CD4-positive, alpha-beta T cell treated with Interleukin-15 for 1 hour (primary cell): ENCODE measurements at regions not wholly inside any gene's neighbourhood (a gene's known extent, or its start where the extent isn't known, plus 50 kb on each side); places are given as distances from the start of the nearest gene placed in this dataset.
"Not testable (repeated sequence)": the region's sequence is repeated elsewhere in the genome, so short reads cannot be mapped to it uniquely, and the experiment has no call there.

Source experiments
- DNase-seq: peaks from one replicate; pipeline ENCODE4 v3.0.0-alpha.2; 2020

DNA sequence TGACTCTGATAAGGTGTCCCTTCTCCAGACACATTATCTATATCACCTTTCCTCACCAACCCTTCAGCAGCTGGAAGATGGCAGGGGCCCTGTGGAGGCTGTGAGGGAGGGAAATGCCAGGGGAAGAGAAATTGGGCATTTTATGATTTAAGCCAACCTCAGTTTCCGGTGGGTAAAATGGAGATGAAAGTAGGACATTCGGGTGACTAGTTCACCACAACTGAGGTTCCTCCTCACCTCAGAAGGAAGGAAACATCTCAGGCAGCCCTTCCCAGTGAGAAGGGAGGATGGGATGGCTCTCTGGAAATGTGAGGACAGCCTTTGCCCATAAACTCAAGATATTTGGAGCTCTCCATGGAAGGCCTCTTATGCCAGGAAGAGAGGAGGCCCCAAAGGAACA, 251.5 kb downstream of the MID1IP1 start:
- no peak for DNase-seq

DNA sequence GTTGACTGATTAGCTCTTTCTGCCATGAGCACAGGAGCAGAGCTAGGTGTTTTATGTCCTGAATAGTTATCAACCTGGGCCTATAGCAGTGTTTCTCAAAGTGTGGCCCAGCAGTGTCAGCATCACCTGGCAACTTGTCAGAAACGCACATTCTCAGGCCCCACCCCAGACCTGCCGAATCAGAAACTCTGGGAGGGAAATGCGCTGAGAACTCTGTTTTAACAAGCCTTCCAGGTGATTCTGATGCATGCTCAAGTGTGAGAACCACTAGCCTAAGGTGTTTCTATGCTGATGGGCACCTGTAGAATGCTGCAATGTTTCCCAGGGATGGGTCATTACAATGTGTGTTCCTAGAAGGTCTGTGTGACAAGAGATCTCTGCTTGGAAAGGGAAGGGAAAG, 257.5 kb downstream of the MID1IP1 start:
- DNase-seq: no peak

DNA sequence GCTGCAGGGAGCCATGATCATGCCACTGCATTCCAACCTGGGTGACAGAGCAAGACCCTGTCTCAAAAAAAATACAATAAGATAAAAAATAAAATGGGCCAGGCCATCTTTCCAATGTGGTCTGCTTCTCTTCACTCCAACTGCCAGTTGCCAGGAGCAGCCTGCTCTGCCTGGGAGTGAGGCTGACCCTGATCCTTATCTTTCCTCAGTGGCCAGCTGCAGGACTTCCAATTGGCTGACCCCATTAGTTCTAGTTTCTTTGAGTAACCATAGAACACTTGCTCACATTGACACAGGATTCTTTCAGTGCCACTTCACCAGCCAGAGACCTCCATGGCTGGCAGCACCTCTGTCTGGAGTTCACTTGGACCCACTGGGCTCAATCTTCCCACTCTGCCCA, 258.6 kb downstream of the MID1IP1 start:
- no peak for DNase-seq

DNA sequence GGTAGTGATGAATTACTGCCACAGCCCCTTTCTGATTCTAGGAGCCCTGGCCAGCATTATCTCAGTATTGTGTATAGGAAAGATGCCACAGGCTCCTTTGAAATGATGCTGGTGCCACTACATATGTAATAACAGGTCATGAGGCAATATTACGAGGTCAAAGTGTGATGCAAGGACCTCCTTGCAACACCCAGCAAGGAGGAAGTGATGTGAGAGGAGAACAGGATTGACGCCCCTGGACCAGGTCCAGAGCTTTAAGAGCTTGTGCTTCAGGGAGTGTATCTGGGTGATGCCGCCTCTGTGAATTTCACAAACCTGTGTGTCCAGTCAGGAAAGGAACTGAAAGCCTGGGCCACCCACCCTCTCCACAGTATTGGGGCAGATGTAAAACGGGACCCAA, 261.8 kb downstream of the MID1IP1 start:
- peak; percentile 63 for DNase-seq

DNA sequence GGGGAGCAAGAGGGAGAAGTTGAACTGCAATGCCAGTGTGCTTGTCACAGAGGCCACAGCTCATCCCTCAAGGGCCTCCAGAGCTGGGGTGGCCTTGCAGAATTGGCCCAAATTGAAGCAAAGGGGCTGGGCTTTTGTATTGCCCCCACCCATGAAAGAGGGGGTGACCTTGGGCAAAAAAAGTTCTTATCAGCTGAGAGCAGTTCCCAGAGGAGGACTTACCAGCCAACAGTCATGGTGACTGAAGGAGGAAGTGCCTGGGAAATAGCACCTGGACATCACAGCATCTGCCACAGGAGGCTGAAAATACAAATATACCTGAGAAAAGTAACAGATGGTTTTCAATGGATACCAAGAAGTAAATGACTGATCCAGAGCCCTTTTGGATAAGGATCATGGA, 262.4 kb downstream of the MID1IP1 start:
- DNase-seq: no peak

DNA sequence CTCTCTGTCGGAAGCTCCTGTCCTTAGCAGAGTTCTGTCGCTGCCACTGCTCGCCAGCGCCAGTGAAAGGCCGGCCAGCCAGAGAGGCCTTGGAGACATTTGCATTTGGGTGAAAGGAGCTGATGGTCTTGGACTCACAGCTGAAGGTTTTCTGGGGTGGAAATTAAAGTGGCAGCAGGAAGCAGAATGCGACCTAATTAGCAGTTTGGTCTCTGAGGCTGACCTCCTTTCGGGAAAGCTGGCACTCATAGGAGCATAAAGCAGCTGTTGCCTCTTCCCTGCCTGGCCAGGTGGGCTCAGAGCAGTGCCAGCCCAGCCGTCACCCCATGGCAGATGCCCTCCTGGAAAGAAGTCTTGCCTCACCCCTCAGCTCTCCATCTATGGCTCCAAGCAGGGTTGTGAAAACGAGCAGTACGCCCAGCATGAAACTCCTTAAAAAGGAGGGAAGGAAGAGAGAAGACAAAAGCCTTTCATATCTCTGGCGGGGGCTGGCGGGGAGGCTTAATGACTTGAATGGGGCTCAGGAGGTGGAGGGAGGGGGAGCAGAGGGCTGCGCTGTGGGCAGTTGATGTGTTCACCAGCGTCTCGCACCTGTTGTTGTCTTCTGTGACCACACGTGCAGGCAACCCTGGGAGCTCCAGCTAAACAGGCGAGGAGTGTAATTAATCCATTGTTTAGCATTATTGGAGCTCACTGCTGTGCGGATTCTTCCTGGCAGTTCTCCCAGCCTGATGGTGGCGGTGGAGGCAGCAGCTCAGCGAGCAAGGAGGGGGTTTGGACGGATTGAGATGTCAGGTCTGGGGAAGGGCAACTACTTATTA, 264.0 kb downstream of the MID1IP1 start:
- DNase-seq: no peak

DNA sequence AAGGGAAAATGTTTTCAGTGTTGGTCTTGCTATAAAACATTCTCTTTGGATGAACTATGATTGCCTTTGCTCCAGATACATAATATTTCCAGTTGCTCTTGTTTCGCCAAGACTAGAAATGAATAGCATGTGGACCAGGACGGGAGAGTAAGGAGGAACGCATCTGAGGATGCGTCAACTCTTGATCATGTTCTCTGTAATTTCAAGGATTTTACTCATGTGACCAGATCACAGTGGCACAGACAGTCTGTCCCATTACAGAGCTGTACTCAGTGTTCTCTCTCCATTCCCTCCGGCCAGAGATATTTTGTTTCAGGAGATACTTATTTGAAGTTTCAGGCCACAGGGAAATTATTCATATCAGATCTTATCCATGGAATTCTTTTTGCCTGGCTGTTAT, 266.6 kb downstream of the MID1IP1 start:
- DNase-seq: no peak

DNA sequence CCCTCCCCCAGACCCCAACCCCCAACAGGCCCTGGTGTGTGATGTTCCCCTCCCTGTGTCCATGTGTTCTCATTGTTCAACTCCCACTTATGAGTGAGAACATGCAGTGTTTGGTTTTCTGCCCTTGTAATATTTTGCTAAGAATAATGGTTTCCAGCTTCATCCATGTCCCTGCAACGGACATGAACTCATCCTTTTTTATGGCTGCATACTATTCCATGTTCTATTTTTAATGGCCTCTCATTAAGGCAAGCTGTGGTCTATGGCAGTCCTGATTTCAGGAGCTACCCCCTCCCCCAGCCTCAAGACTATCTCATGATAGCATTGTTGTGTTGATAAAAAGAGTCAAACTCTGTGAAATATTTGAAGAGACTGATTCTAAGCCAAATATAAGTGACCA, 267.4 kb downstream of the MID1IP1 start:
- DNase-seq: not testable (repeated sequence)

DNA sequence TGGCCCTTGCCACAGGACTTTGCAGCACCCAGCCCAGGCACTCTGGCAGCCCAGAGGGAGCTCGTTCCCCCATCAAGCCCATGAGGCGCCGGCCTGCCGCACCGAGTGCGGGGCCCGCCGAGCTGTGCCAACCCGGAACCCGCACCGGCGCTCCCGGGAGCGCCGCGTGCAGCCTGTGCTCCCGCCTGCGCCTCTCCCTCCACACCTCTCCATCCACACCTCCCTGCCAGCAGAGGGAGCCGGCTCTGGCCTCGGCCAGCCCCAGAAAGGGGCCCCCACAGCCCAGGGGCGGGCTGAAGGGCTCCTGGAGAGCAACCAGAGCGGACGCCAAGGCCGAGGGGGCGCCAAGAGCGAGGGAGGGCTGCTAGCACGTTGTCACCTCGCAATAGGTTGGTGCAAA, 268.8 kb downstream of the MID1IP1 start:
- no peak for DNase-seq

DNA sequence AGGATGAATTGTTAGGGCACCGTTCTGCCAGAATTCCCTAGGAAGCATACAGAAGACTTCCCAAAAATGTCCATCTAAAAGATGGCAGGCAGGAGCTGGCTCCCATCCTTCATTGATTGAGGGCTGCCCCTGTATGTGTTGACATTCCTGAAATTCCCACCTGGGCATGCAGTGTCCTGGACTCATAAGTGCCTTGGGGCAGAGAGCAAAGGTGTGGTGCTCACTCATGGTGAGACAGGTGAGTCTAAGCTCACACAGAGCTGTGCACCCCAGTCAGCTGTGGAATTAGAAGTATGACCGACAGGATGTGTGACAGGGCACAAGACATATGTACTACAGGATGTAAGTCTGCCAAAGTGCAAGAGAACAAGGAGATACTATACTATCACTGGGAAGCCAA, 271.9 kb downstream of the MID1IP1 start:
- DNase-seq: no peak

DNA sequence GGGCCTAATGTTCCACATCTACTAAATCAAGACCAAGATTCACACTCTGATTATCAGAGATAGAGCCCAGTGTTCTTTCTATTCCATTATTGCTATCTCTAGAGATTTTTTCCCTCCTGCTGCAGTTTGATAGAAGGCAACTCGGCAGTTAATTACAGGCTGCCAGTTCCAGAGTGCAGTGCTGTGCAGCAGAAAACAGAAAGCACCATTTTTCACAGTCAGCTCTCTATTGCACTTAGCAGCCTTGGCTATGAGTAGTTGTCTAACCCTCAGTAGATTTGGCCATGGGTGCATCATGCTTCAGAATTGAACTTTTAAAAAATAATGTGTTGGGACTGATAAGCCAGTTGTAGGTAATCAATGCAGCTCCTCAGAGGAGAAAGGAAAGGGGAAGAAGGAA, 295.3 kb downstream of the MID1IP1 start:
- DNase-seq: no peak

DNA sequence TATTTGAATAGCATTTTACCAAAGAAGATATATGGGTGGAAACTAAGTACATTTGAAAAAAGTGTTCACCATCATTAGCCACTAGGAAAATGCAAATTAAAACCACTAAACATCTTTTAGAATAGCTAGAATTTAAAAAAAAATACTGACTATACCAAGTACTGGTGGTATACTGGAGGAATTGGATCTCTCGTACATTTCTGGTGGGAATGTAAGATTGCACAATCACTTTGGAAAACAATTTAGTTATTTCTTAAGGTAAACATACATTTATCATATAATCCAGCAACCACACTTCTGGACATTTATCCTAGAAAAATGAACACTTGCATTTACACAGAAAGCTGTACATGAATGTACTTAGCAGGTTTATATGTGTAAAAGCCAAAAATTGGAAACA, 303.5 kb downstream of the MID1IP1 start:
- no peak for DNase-seq

DNA sequence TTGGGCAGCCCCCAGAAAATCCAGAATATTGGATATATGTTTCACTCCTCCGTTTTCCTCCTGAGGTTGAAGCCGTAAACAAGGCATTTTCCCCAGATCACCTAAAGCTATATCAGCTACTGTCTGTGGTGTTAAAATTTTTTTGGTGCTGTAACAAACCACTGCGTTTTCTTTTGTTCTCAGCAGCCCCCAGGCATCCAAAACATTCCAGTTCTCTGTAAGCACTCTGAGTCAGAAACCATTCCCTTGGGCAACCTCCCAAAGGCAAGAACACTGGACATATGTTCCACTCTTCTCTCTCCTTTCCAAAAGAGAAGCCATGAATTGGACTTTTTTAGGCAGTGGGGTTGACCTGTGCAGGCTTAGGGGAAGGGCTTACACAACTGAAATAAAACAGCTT, 310.9 kb downstream of the MID1IP1 start:
- no peak for DNase-seq

DNA sequence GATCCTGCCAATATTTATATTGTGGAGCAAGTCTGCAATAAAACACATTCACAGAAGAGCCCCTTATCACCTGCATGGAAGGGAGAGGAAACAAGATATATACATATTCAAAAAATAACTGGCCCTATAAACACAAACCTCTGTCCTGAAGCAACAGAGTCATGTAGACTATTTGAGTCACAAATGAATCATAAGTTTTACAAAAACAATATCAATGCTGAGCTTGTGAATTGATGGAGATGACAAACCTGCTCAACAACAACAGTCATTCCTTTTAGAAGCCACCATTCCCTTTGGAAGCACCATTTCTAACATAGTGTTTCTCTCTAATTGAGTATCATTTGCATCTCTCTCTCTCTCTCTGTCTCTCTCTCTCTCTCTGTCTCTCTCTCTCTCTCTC, 313.9 kb downstream of the MID1IP1 start:
- DNase-seq: no peak

DNA sequence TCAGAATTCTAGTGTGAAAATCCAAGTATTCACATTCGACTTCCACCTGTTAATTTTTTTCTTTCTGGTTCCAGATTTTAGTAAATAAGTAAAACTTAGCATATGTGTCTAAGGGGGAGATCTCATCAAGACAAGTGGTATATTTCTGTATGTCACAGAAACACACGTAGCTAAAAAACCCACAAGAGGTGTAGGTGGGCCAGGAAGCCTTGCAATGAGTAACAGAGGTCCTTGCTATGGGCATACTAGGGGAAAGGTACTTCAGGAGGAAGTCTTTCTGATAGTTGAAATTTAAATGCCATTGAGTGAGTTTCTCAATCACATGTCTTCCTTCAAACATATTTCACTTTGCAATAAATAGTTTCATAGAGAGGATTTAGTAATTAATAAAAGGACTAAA, 315.8 kb downstream of the MID1IP1 start:
- no peak for DNase-seq

DNA sequence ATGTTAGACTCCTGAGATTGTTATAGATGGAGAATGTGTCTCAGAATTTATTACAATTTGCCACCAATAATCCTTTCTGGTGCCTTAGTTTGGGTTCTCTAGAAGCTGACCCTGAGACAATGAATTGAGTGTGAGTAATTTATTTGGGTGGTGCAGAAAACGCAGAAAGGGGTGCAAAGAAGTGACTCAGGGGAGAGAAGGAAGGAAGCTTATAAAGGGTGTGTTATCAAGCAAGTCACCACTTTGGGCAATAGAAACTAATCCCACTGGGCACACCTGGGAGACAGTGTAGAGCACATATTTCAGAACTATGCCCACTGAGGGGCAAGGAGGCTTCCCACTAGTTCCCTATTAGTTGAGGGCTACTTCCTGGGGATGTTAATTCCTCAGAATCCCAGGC, 320.6 kb downstream of the MID1IP1 start:
- no peak for DNase-seq

DNA sequence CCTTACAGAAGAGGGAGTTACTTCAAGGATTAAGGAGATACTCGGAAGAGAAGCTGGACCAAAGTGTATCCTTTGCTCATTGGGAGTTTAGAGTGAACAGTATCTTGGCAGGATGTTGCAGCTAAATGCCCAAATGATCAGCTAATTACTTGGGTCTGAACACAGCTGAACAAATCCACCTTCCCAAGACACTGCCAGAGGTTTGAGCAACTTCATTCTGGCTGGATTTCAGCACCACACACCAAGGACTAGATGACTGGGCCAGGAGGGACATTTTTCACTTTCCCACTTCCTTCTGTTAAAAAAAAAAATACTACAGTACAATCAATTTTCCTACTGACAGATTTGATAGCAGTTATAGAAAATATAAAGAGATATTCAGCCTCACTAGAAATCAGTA, 324.6 kb downstream of the MID1IP1 start:
- no peak for DNase-seq

DNA sequence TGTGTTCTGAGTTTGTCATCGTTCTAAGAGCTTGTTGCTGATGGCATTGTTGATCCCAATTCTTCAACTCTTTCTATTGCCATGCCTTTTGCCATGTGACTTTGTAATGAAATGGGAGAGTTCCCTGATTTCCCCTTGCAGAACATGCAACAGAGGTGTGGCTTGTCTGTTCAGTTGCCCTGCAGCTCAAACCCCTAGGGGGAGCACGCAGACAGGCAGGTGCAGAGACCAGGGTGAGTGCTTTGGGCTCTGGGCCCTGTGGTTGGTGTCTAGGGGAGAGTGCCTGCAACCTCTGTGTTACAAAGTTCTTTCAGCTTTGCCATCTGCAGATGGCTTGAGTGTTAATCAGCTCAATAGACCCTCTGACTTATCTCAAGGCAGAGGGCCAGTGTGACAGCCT, 332.7 kb downstream of the MID1IP1 start:
- DNase-seq: peak; percentile 32

DNA sequence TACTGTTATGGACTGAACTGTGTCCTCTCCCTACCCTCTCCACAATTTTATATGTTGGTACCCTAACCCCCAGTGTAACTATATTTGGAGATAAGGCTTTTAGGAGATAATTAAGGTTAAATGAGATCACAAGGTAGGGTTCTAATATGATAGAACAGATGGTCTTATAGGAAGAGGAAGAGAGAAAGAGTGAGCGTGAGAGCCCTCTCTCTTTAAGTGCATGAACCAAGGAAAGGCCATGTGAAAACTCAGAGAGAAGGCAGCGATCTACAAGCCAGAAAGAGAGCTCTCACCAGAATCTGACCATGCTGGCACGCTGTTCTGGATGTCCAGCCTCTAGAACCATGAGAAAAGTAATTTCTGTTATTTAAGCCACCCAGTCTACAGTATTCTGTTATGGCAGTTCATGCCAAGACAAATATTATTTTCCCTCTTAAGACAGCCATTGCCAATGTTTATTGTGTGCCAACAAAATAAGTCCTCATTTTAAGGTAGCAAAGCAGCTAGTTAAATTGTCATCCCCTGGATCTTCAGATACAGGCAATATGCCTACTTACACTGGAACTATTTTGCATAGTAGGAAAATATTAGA, 336.2 kb downstream of the MID1IP1 start:
- DNase-seq: no peak

DNA sequence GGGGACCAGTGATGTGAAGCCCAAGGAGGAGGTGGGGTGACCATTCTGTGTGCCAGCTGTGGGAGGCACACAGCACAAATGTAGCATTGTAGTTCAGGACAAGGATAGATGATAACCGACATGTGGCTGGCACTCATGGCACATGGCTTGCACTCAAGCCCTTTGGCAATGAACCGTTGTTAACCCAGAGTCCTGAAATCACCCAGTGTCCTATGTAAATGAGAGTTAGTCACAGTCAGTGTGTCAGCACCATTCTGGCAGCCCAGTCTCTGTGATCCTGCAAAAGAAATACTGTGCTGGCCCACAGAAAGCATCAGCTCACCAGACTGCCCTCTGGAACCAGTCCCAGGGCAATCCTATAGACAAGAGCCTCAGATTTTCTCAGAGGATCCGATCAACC, 339.3 kb downstream of the MID1IP1 start:
- DNase-seq: no peak

DNA sequence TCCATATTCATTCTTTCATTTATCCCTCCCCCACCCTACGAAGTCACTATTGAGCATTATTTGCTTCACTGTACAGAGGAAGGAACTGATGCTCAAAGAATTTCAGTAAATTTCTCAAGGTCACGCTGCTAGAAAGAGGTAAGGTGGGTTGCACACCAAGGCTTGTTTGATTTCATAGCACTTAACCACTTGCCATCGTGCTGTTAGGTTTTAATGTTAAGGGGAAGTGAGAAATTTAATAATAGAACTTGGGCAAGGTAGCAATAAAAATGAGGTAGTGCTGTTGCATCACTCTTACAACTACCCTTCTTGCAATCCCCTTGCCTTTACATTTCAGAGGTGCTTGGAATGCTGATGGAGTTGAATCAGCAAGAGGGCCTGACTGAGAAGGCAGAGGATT, 343.1 kb downstream of the MID1IP1 start:
- no peak for DNase-seq

DNA sequence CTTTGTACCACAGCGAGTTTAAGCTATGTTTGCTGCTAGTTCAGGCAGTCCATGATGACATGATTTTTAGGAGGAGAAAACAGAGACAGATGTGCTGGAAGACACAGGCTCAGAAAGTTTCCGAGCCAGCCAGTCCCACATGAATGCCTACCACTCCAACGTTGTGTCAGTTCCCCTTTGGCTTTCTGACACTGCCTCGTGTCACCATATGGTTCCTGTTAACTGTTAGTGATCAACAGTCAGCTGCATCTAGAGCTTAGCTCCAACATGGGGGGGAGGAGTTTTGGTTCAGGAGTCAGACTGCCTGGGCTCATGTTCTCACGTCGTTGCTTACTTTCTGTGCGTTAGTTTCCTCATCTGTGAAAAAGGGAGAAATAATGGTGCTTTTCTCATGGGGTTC, 343.7 kb downstream of the MID1IP1 start:
- DNase-seq: peak; percentile 68

DNA sequence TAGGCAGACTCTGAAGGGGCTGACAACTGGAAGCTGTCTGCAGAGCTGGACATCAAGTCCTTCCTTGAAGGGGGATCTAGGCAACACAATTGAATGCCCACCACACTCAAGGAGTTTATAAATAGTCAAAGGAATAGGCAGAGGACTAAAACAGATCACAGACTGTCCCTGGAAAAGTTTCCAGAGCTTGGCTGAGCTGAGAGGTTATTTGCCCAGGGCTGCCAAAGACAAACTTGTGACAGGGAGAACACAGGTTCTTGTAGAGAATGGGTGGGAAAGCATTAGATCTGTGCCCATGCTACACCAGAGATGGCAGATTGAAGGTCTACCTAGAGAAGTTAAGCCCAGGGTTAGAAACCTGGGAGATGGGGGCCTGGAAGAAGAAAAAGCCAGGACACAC, 344.6 kb downstream of the MID1IP1 start:
- DNase-seq: no peak

DNA sequence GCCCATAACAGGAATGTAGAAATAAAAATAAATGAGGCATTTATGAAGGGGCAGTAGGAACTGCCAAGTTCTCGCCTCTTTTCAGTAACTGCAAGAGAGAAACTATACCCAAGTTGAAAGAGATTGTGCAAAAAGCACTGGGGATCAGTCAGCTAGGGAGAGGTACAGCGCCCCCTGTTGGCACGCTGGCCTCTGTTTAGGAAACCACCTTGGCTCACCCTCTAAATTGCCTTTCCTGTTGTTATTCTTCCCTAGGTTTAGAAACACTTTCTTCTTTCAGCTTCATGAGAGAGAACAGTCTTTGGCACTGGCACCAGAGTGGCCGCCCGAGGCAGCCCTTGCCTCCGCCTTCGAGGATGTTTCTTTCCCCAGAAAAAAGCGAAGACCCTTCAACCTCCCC, 348.5 kb downstream of the MID1IP1 start:
- DNase-seq: peak; percentile 56

DNA sequence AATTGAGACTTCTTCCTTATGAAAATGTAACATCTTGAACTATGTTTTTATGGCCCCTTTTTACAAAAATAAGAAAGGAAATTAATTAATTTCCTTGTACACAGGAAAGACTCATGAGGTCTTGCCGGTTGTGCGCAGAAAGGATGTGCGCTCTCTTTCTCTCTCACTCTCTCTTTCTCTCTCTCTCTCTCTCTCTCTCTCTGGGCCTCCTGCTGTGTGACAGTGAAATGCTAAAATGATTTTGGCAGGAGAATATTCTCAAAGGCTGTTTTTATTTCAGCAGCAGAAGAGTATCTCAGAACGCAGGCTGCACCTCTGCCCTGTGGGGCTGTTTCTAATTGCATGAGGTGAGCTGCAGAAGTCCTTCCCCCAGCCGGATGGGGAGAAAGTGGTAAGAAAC, 349.0 kb downstream of the MID1IP1 start:
- DNase-seq: no peak
